ENCODE measurements at regions not wholly inside any gene's neighbourhood (a gene's known extent, or its start where the extent isn't known, plus 50 kb on each side); places are given as distances from the start of the nearest gene placed in this dataset.

DNA sequence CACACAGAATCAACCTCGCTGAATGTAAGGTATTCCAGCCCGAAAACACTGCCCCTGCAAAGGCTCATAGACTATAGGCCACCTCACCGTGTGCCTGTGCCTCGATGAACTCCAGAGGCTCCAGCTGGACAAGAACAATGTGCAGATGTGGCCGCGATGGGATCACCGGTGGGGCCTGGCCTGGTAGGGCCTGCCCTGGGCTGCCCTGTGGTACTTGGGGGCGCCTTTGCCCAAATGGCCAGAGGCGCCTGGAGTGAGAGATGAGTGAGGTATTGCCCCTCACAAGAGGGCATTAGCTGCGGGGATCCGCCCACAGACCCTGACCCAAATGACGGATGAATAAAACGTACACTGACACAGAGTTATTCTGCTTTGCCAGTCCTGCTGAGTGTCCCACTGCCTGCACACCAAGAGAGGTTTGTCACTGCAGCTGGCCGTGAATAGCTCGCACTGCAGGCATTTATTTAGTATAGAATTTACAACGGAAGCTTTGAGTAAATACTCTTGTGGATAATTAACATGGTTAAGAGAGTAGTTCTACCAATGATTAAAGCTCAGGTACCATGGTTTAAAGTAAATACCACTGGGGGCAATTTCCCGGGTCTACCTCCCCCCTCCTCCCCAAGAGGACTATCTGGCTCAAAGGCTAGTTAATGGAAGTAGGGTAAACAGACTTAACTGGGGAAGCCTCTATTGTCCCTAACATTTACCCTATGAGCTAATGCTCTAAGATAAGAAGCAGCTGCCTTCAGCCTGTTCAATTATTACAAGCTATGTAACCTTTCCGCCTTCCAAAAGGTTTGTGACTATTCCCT lies 101.1 kb upstream of the IGLL5 start:
- peak overlapping the region; percentile 63 for H3K27ac ChIP-seq
- TF ChIP-seq, protein P1, sequence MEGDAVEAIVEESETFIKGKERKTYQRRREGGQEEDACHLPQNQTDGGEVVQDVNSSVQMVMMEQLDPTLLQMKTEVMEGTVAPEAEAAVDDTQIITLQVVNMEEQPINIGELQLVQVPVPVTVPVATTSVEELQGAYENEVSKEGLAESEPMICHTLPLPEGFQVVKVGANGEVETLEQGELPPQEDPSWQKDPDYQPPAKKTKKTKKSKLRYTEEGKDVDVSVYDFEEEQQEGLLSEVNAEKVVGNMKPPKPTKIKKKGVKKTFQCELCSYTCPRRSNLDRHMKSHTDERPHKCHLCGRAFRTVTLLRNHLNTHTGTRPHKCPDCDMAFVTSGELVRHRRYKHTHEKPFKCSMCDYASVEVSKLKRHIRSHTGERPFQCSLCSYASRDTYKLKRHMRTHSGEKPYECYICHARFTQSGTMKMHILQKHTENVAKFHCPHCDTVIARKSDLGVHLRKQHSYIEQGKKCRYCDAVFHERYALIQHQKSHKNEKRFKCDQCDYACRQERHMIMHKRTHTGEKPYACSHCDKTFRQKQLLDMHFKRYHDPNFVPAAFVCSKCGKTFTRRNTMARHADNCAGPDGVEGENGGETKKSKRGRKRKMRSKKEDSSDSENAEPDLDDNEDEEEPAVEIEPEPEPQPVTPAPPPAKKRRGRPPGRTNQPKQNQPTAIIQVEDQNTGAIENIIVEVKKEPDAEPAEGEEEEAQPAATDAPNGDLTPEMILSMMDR (conservative IDR thresholded peaks at IDR 0.05): no peak

DNA sequence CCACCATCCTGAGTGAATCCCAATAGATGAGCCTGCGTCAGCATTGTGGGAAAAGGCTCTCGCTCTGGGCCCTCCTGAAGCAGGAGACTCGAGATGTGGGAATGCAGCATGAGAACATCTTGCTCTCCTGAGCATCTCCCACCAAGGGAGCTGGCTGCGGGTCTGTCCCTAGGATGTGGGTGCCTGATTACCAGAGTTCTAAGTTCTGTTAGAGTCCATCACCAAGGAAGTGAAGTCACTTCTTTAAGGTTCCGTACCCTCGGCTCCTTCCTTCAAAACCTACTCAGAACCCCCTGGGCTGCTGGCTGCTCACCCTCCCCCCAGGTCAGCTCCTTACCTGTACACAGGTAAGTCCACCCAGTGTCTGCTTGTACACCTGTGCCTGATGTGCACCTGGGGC lies 100.5 kb upstream of the IGLL5 start:
- H3K27ac ChIP-seq: peak overlapping the region; percentile 63
- TF ChIP-seq, protein P1 (conservative IDR thresholded peaks at IDR 0.05): no peak

DNA sequence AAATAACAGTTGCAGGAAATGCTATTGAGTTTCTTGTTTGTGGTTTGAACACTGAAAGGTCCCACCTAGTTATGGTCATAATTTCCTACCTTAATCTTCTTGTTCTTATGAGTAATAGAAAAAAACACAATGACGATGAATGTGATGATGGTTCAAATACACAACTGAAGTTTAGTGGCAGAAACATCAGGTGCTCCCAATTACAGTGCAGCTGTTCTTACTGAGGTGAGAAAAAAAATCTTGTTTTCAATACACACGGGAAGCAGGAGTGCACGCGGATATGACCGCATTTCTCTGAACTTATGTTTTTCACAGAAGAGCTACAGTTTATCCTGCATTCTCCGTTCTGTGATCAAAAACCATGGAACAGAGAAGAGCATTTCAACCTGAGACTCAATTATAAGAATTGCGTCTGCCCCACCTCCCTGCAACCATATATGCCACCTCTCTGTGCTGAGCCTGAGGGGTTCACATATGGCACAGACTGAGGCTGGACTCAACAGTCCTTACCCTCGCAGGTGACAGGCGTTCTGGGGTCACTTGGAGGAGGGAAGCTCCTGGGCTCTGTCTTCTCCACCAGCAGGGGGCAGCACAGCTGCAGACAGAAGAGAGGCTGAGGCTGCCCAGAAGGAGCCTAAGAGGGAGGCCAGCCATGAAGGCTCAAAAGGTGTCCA lies 99.7 kb upstream of the IGLL5 start:
- peak overlapping the region; percentile 63 for H3K27ac ChIP-seq
- TF ChIP-seq, protein P1 (conservative IDR thresholded peaks at IDR 0.05): peak; percentile 68

DNA sequence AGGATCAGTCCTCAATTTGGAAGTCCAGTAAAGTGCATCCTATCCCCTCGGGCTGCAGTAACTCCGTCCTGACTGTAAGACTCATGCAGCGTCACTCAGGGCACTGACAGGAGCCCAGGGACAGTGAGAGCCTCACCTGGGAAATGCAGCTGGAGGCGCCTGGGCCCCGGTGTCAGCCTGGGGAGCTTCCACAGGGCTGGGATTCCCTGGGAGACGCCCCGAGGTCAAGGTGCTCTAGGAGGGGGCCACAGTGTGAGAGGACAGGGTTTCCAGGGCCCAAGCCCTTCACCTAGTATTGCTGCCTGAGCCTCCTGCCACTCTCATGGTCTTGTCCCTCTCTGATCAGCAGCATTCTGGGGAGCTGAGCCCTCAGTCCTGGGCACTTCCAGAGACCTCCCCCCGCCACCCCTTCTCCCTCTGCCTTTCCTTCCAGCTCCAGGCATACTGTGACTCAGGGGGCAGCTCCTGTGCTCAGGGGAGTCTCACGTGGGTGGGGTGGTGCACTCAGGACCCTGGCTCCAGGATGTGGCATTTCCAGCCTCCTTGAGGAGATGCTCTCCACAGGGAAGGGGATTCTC lies 99.1 kb upstream of the IGLL5 start:
- TF ChIP-seq, protein P1 (conservative IDR thresholded peaks at IDR 0.05): peak; percentile 10
- peak overlapping the region; percentile 63; the same call in 1 of the 2 replicates for H3K27ac ChIP-seq

DNA sequence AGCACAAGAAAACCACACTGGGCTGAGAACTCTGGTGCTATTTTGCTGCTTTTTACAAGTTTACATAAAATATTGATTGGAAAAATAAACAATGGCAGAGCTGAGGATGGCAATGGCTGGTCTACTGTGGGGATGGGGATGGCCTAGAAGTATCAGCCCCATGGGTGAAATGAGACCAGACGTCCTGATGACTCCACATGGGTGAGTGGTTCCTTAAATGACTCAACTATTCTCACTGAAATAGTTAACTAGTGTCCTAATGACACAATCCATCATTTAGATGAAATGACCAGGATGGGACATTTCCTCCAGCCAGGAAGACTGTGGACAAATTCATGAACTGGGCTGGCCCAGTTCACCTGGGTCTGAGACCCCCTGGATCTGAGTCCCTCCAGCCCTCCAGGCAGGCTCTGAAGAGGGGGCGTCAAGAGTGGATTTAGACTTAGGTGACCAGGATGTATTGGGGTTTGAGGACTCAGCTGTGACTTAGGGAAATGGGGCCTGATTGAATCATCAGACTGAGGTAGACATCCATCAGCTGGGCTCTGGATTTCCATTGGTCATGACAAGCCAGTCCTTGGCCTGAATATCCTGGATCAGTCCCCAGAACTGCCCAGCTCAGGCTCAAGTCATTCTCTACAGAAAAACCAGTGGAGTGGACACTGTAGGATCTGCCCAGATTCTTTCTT lies 98.2 kb upstream of the IGLL5 start:
- TF ChIP-seq, protein P1 (conservative IDR thresholded peaks at IDR 0.05): no peak
- peak overlapping the region; percentile 63; the same call in 1 of the 2 replicates for H3K27ac ChIP-seq

DNA sequence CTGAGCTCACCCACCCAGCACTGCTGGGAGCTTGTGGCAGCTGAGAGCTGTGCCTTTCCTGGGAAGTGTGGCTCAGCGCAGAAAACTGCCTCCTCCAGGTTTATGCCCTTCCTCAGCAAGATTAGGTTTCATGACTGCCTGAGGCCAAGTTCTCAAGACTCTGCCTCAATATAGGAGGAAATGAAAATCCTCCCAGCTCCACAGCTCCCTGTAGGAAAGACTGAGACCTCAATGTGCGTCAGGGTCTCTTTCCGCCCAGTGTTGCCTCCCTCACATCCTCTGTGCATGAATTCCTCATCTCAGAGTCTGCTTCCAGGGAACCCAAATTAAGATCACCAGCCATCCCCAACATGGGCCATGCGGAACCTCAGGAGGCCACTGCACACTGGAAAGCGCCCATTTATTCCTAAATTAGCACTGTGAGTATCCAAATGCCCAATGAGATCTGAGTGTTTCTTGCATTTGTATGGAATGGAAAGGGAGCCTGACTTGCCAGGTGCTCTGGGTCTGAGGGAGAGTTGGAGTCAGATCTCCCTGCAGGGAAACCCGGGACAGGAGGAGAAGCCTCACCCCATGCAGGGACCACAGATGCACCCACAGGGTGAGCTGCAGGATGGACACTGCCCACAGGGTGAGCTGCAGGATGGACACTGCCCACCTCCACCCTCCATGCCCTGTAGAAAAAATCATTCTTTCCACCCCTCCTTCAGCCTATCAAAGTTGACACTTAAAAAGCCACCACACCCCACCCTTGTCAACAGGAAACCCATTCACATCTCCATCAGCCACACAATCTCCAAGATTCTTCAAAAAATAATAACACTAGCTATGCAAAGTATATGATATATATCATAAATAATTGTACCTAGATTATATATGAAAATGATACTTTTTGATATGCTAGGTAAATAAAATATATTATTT lies 97.4 kb upstream of the IGLL5 start:
- TF ChIP-seq, protein P1 (conservative IDR thresholded peaks at IDR 0.05): no peak
- peak overlapping the region; percentile 63; the same call in 1 of the 2 replicates for H3K27ac ChIP-seq
